NT2/D1 (cell line): ENCODE measurements at regions not wholly inside any gene's neighbourhood (a gene's known extent, or its start where the extent isn't known, plus 50 kb on each side); places are given as distances from the start of the nearest gene placed in this dataset.

Experiments used
- SUZ12 ChIP-seq: IDR thresholded peaks from 2 replicates; pipeline ENCODE4 v1.6.1; 2011; ENCODE audit not compliant: insufficient read length, insufficient read depth; ENCODE audit errors: extremely low read depth
- YY1 ChIP-seq: IDR thresholded peaks from 2 replicates; pipeline ENCODE4 v1.6.1; 2011; ENCODE audit not compliant: insufficient read length, insufficient read depth
- ZNF274 ChIP-seq: IDR thresholded peaks from 2 replicates; pipeline ENCODE4 v1.6.1; 2011; ENCODE audit warnings: mild to moderate bottlenecking, low read depth, low read length

- TF ChIP-seq YY1 = no peak
- no peak for TF ChIP-seq ZNF274
- no peak for TF ChIP-seq SUZ12
These were observed 597.9 kb downstream of the GBA3 start for GRCh38 chr4:23290656-23291055.
